Keratinocyte (primary cell): ENCODE measurements at regions not wholly inside any gene's neighbourhood (a gene's known extent, or its start where the extent isn't known, plus 50 kb on each side); places are given as distances from the start of the nearest gene placed in this dataset.

Source experiments
- EZH2 ChIP-seq: IDR thresholded peaks from one replicate; pipeline ENCODE4 v1.6.1; 2012; ENCODE audit warnings: inconsistent platforms, mild to moderate bottlenecking, low read length, moderate library complexity
- TF ChIP-seq, protein P1 (sequence below), 3 experiments: IDR thresholded peaks in 1 of 3; conservative IDR thresholded peaks in 1 of 3; optimal IDR thresholded peaks in 1 of 3; 2 replicates in 2 of 3; 3 replicates in 1 of 3; pipeline versions ENCODE3 to v1.5.1; 2011; ENCODE audit warnings: low read length in 3 of 3, mild to moderate bottlenecking in 3 of 3, moderate library complexity in 2 of 3, control low read depth in 1 of 3, inconsistent platforms in 1 of 3; ENCODE audit not compliant: insufficient read depth in 2 of 3; ENCODE audit errors: extremely low read depth in 1 of 3

DNA sequence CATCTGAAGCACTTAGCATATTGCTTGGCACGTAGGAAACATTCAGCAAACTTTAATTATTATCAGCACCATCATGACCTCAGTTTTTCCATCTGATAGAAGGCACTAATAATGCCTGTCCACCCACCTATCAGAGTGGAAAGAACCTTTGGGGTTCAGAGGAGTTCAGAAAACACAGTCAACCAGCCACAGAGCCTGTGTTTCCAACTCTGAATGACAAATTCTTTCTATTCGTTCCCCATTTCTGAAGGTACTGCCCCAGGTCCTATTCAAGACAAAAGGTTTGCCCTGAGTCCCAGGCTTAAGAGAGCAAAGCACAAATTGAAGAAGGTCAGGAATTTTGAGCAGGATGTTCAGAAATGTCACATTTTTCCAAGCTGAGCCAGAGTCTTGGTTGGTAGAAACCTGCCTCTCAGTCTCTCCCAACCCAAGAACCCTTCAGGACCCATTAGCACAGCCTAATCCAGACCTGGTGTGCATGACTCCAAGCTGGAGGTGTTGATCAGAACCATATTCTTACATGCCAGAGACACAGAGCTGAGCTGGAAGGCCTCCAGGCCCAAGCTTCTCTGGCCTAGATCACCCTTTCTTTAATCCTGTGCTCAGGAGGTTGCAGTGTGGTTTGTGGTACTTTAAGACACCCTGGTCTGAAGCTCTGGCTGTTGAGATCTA lies 114.4 kb downstream of the TBX5 start:
- TF ChIP-seq, protein P1, sequence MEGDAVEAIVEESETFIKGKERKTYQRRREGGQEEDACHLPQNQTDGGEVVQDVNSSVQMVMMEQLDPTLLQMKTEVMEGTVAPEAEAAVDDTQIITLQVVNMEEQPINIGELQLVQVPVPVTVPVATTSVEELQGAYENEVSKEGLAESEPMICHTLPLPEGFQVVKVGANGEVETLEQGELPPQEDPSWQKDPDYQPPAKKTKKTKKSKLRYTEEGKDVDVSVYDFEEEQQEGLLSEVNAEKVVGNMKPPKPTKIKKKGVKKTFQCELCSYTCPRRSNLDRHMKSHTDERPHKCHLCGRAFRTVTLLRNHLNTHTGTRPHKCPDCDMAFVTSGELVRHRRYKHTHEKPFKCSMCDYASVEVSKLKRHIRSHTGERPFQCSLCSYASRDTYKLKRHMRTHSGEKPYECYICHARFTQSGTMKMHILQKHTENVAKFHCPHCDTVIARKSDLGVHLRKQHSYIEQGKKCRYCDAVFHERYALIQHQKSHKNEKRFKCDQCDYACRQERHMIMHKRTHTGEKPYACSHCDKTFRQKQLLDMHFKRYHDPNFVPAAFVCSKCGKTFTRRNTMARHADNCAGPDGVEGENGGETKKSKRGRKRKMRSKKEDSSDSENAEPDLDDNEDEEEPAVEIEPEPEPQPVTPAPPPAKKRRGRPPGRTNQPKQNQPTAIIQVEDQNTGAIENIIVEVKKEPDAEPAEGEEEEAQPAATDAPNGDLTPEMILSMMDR (optimal IDR thresholded peaks at IDR 0.05 in 1 of 3, IDR thresholded peaks at IDR 0.05 in 1 of 3, conservative IDR thresholded peaks at IDR 0.05 in 1 of 3; ENCODE audit: extremely low read depth in 1 of 3, insufficient read depth in 2 of 3, low read length in 3 of 3), result no peak
- TF ChIP-seq EZH2, result no peak
